ENCODE measurements at regions not wholly inside any gene's neighbourhood (a gene's known extent, or its start where the extent isn't known, plus 50 kb on each side); places are given as distances from the start of the nearest gene placed in this dataset.

- Histone ChIP-seq H3K27me3 (ENCODE audit: insufficient read depth, low read length) (no peaks in the 10 kb centered on the region), H4K20me1 (ENCODE audit: insufficient read depth, low read length) (no peaks in the 10 kb centered on the region), H3K4me2 (ENCODE audit: insufficient read depth, low read length) (no peak overlapping the region), H3K36me3 (ENCODE audit: insufficient read depth, low read length) (no peaks in the 10 kb centered on the region), H3K4me1 (ENCODE audit: insufficient read depth, low read length) (no peaks in the 10 kb centered on the region), H2AFZ (ENCODE audit: low read length) (no peak overlapping the region), H3K27ac (ENCODE audit: low read depth, low read length) (no peak overlapping the region), H3K79me2 (ENCODE audit: insufficient read depth, low read length) (no peaks in the 10 kb centered on the region), H3K9me3 (ENCODE audit: low read depth, low read length) (no peaks in the 10 kb centered on the region), H3K4me3 (ENCODE audit: insufficient read depth, low read length) (no peak overlapping the region)
- no peak for DNase-seq (ENCODE audit: insufficient read length, low spot score, missing footprints)
- TF ChIP-seq CTCF (IDR thresholded peaks at IDR 0.05; ENCODE audit: extremely low read depth, low read depth, low read length): no peak
Observed at GRCh38 chr5:133779828-133780475, 167.6 kb upstream of the FSTL4 start.

GRCh38 chr5:133778636-133779035 is 166.3 kb upstream of the FSTL4 start:
- H4K20me1 ChIP-seq (ENCODE audit: insufficient read depth, low read length): no peaks in the 10 kb centered on the region
- no peaks in the 10 kb centered on the region for H3K79me2 ChIP-seq (ENCODE audit: insufficient read depth, low read length)
- TF ChIP-seq CTCF (IDR thresholded peaks at IDR 0.05; ENCODE audit: extremely low read depth, low read depth, low read length): no peak
- H3K4me3 ChIP-seq (ENCODE audit: insufficient read depth, low read length): no peak overlapping the region
- H3K4me1 ChIP-seq (ENCODE audit: insufficient read depth, low read length): no peaks in the 10 kb centered on the region
- H3K4me2 ChIP-seq (ENCODE audit: insufficient read depth, low read length): no peak overlapping the region
- H3K27me3 ChIP-seq (ENCODE audit: insufficient read depth, low read length): no peaks in the 10 kb centered on the region
- H3K9me3 ChIP-seq (ENCODE audit: low read depth, low read length): no peaks in the 10 kb centered on the region
- no peak for DNase-seq (ENCODE audit: insufficient read length, low spot score, missing footprints)
- no peak overlapping the region for H2AFZ ChIP-seq (ENCODE audit: low read length)
- H3K27ac ChIP-seq (ENCODE audit: low read depth, low read length): no peak overlapping the region
- H3K36me3 ChIP-seq (ENCODE audit: insufficient read depth, low read length): no peaks in the 10 kb centered on the region

GRCh38 chr5:133777951-133778350 is 165.6 kb upstream of the FSTL4 start:
- no peaks in the 10 kb centered on the region for H3K9me3 ChIP-seq (ENCODE audit: low read depth, low read length)
- H2AFZ ChIP-seq (ENCODE audit: low read length): no peak overlapping the region
- H3K79me2 ChIP-seq (ENCODE audit: insufficient read depth, low read length): no peaks in the 10 kb centered on the region
- no peaks in the 10 kb centered on the region for H4K20me1 ChIP-seq (ENCODE audit: insufficient read depth, low read length)
- H3K4me3 ChIP-seq (ENCODE audit: insufficient read depth, low read length): no peak overlapping the region
- H3K4me1 ChIP-seq (ENCODE audit: insufficient read depth, low read length): no peaks in the 10 kb centered on the region
- no peak overlapping the region for H3K4me2 ChIP-seq (ENCODE audit: insufficient read depth, low read length)
- no peaks in the 10 kb centered on the region for H3K36me3 ChIP-seq (ENCODE audit: insufficient read depth, low read length)
- no peak for DNase-seq (ENCODE audit: insufficient read length, low spot score, missing footprints)
- TF ChIP-seq CTCF (IDR thresholded peaks at IDR 0.05; ENCODE audit: extremely low read depth, low read depth, low read length): no peak
- H3K27me3 ChIP-seq (ENCODE audit: insufficient read depth, low read length): peaks cover 2% of the 10 kb centered on the region
- H3K27ac ChIP-seq (ENCODE audit: low read depth, low read length): no peak overlapping the region

- H3K9me3 ChIP-seq (ENCODE audit: low read depth, low read length): no peaks in the 10 kb centered on the region
- H2AFZ ChIP-seq (ENCODE audit: low read length): no peak overlapping the region
- H3K36me3 ChIP-seq (ENCODE audit: insufficient read depth, low read length): no peaks in the 10 kb centered on the region
- H3K27ac ChIP-seq (ENCODE audit: low read depth, low read length): no peak overlapping the region
- no peak overlapping the region for H3K4me2 ChIP-seq (ENCODE audit: insufficient read depth, low read length)
- no peak overlapping the region for H3K4me3 ChIP-seq (ENCODE audit: insufficient read depth, low read length)
- H4K20me1 ChIP-seq (ENCODE audit: insufficient read depth, low read length): no peaks in the 10 kb centered on the region
- DNase-seq (ENCODE audit: insufficient read length, low spot score, missing footprints): no peak
- no peaks in the 10 kb centered on the region for H3K4me1 ChIP-seq (ENCODE audit: insufficient read depth, low read length)
- no peaks in the 10 kb centered on the region for H3K79me2 ChIP-seq (ENCODE audit: insufficient read depth, low read length)
- TF ChIP-seq CTCF (IDR thresholded peaks at IDR 0.05; ENCODE audit: extremely low read depth, low read depth, low read length): no peak
- peaks cover 2% of the 10 kb centered on the region for H3K27me3 ChIP-seq (ENCODE audit: insufficient read depth, low read length)
Observed at GRCh38 chr5:133775584-133776304, 163.4 kb upstream of the FSTL4 start.
